ENCODE measurements at regions not wholly inside any gene's neighbourhood (a gene's known extent, or its start where the extent isn't known, plus 50 kb on each side); places are given as distances from the start of the nearest gene placed in this dataset.

GRCh38 chr9:124198331-124198730, 59.4 kb upstream of the NEK6 start:
- Histone ChIP-seq H3K36me3 (replicated peaks in 1 of 2; ENCODE audit: control insufficient read depth in 2 of 2, insufficient read depth in 2 of 2, low read length in 2 of 2) (no peaks in the 10 kb centered on the region), H3K79me1 (ENCODE audit: low read depth, low read length) (no peaks in the 10 kb centered on the region), H2BK15ac (ENCODE audit: low read length) (no peak overlapping the region), H2AFZ (ENCODE audit: low read length) (no peak overlapping the region), H3K4ac (ENCODE audit: low read length) (no peak overlapping the region), H3K14ac (ENCODE audit: low read length) (no peak overlapping the region), H3K27ac (replicated peaks; ENCODE audit: low read length) (no peak overlapping the region), H3K4me2 (ENCODE audit: insufficient read depth, low read length, poor library complexity, severe bottlenecking) (no peak overlapping the region), H4K8ac (ENCODE audit: low read depth, low read length) (no peak overlapping the region), H3K4me3 (ENCODE audit: low read length in 2 of 2) (no peak overlapping the region), H3K18ac (ENCODE audit: low read length) (no peak overlapping the region), H3K9ac (ENCODE audit: low read depth, low read length, poor library complexity) (no peak overlapping the region), H4K91ac (ENCODE audit: low read depth, low read length, poor library complexity) (no peak overlapping the region), H2BK5ac (ENCODE audit: low read length) (no peak overlapping the region), H3K9me3 (replicated peaks in 1 of 2; ENCODE audit: control insufficient read depth in 2 of 2, insufficient read depth in 1 of 2, low read depth in 1 of 2, low read length in 2 of 2) (no peaks in the 10 kb centered on the region), H2BK12ac (ENCODE audit: low read length) (no peak overlapping the region), H3K27me3 (ENCODE audit: control insufficient read depth in 3 of 3, insufficient read depth in 3 of 3, low read depth in 1 of 3, low read length in 3 of 3) (no peaks in the 10 kb centered on the region), H2BK120ac (ENCODE audit: low read depth, low read length) (no peak overlapping the region), H2AK5ac (ENCODE audit: low read depth, low read length) (no peak overlapping the region), H3K4me1 (ENCODE audit: control insufficient read depth in 2 of 2, insufficient read depth in 1 of 2, low read depth in 1 of 2, low read length in 2 of 2) (no peaks in the 10 kb centered on the region), H3K23ac (ENCODE audit: low read depth, low read length, poor library complexity) (no peak overlapping the region)
- no CpG with 5 or more reads among the region's 5 CpGs for WGBS, 2 donors (ENCODE audit: extremely low coverage in 2 of 2, insufficient read length in 2 of 2, insufficient replicate concordance in 1 of 2)
- no peak for DNase-seq (ENCODE audit: low spot score)

GRCh38 chr9:124198948-124199347, 58.8 kb upstream of the NEK6 start:
- Histone ChIP-seq H3K4ac (ENCODE audit: low read length) (no peak overlapping the region), H3K4me1 (ENCODE audit: control insufficient read depth in 2 of 2, insufficient read depth in 1 of 2, low read depth in 1 of 2, low read length in 2 of 2) (no peaks in the 10 kb centered on the region), H2AFZ (ENCODE audit: low read length) (no peak overlapping the region), H2AK5ac (ENCODE audit: low read depth, low read length) (no peak overlapping the region), H3K18ac (ENCODE audit: low read length) (no peak overlapping the region), H3K14ac (ENCODE audit: low read length) (no peak overlapping the region), H2BK12ac (ENCODE audit: low read length) (no peak overlapping the region), H3K23ac (ENCODE audit: low read depth, low read length, poor library complexity) (no peak overlapping the region), H3K4me2 (ENCODE audit: insufficient read depth, low read length, poor library complexity, severe bottlenecking) (no peak overlapping the region), H2BK120ac (ENCODE audit: low read depth, low read length) (no peak overlapping the region), H3K9ac (ENCODE audit: low read depth, low read length, poor library complexity) (no peak overlapping the region), H2BK15ac (ENCODE audit: low read length) (no peak overlapping the region), H4K91ac (ENCODE audit: low read depth, low read length, poor library complexity) (no peak overlapping the region), H4K8ac (ENCODE audit: low read depth, low read length) (no peak overlapping the region), H2BK5ac (ENCODE audit: low read length) (no peak overlapping the region), H3K9me3 (replicated peaks in 1 of 2; ENCODE audit: control insufficient read depth in 2 of 2, insufficient read depth in 1 of 2, low read depth in 1 of 2, low read length in 2 of 2) (no peaks in the 10 kb centered on the region), H3K27ac (replicated peaks; ENCODE audit: low read length) (no peak overlapping the region), H3K27me3 (ENCODE audit: control insufficient read depth in 3 of 3, insufficient read depth in 3 of 3, low read depth in 1 of 3, low read length in 3 of 3) (no peaks in the 10 kb centered on the region), H3K79me1 (ENCODE audit: low read depth, low read length) (no peaks in the 10 kb centered on the region), H3K36me3 (replicated peaks in 1 of 2; ENCODE audit: control insufficient read depth in 2 of 2, insufficient read depth in 2 of 2, low read length in 2 of 2) (no peaks in the 10 kb centered on the region), H3K4me3 (ENCODE audit: low read length in 2 of 2) (no peak overlapping the region)
- WGBS, 2 donors (ENCODE audit: extremely low coverage in 2 of 2, insufficient read length in 2 of 2, insufficient replicate concordance in 1 of 2) = no CpG with 5 or more reads among the region's 4 CpGs
- DNase-seq (ENCODE audit: low spot score) = no peak

- WGBS, 2 donors (ENCODE audit: extremely low coverage in 2 of 2, insufficient read length in 2 of 2, insufficient replicate concordance in 1 of 2) = no CpG with 5 or more reads among the region's 3 CpGs
- Histone ChIP-seq H2BK15ac (ENCODE audit: low read length) (no peak overlapping the region), H2BK5ac (ENCODE audit: low read length) (no peak overlapping the region), H3K36me3 (replicated peaks in 1 of 2; ENCODE audit: control insufficient read depth in 2 of 2, insufficient read depth in 2 of 2, low read length in 2 of 2) (no peaks in the 10 kb centered on the region), H3K14ac (ENCODE audit: low read length) (no peak overlapping the region), H3K79me1 (ENCODE audit: low read depth, low read length) (no peaks in the 10 kb centered on the region), H3K9ac (ENCODE audit: low read depth, low read length, poor library complexity) (no peak overlapping the region), H2BK120ac (ENCODE audit: low read depth, low read length) (no peak overlapping the region), H3K9me3 (replicated peaks in 1 of 2; ENCODE audit: control insufficient read depth in 2 of 2, insufficient read depth in 1 of 2, low read depth in 1 of 2, low read length in 2 of 2) (no peaks in the 10 kb centered on the region), H4K91ac (ENCODE audit: low read depth, low read length, poor library complexity) (no peak overlapping the region), H3K4ac (ENCODE audit: low read length) (no peak overlapping the region), H3K4me3 (ENCODE audit: low read length in 2 of 2) (no peak overlapping the region), H3K27me3 (ENCODE audit: control insufficient read depth in 3 of 3, insufficient read depth in 3 of 3, low read depth in 1 of 3, low read length in 3 of 3) (no peaks in the 10 kb centered on the region), H3K4me1 (ENCODE audit: control insufficient read depth in 2 of 2, insufficient read depth in 1 of 2, low read depth in 1 of 2, low read length in 2 of 2) (no peaks in the 10 kb centered on the region), H2AK5ac (ENCODE audit: low read depth, low read length) (no peak overlapping the region), H3K18ac (ENCODE audit: low read length) (no peak overlapping the region), H2BK12ac (ENCODE audit: low read length) (no peak overlapping the region), H3K23ac (ENCODE audit: low read depth, low read length, poor library complexity) (no peak overlapping the region), H2AFZ (ENCODE audit: low read length) (no peak overlapping the region), H4K8ac (ENCODE audit: low read depth, low read length) (no peak overlapping the region), H3K27ac (replicated peaks; ENCODE audit: low read length) (no peak overlapping the region), H3K4me2 (ENCODE audit: insufficient read depth, low read length, poor library complexity, severe bottlenecking) (no peak overlapping the region)
- no peak for DNase-seq (ENCODE audit: low spot score)
Observed at GRCh38 chr9:124199474-124199873, 58.3 kb upstream of the NEK6 start.

- no peak overlapping the region for H3K4me2 ChIP-seq (ENCODE audit: insufficient read depth, low read length, poor library complexity, severe bottlenecking)
- H3K79me1 ChIP-seq (ENCODE audit: low read depth, low read length) = no peaks in the 10 kb centered on the region
Observed at GRCh38 chr9:124202447-124202971, 55.2 kb upstream of the NEK6 start.

More at GRCh38 chr9:124202447-124202971, 55.2 kb upstream of the NEK6 start:
- no peak overlapping the region for H3K14ac ChIP-seq (ENCODE audit: low read length)
- H4K91ac ChIP-seq (ENCODE audit: low read depth, low read length, poor library complexity) = no peak overlapping the region
- WGBS, 2 donors (ENCODE audit: extremely low coverage in 2 of 2, insufficient read length in 2 of 2, insufficient replicate concordance in 1 of 2) = no CpG with 5 or more reads among the region's 5 CpGs
- no peak overlapping the region for H2AFZ ChIP-seq (ENCODE audit: low read length)
- no peak overlapping the region for H2BK15ac ChIP-seq (ENCODE audit: low read length)
- no peaks in the 10 kb centered on the region for H3K4me1 ChIP-seq (ENCODE audit: control insufficient read depth in 2 of 2, insufficient read depth in 1 of 2, low read depth in 1 of 2, low read length in 2 of 2)
- no peak overlapping the region for H3K23ac ChIP-seq (ENCODE audit: low read depth, low read length, poor library complexity)
- H2BK5ac ChIP-seq (ENCODE audit: low read length) = no peak overlapping the region
- H3K27ac ChIP-seq (replicated peaks; ENCODE audit: low read length) = no peak overlapping the region
- H2AK5ac ChIP-seq (ENCODE audit: low read depth, low read length) = no peak overlapping the region
- H3K4ac ChIP-seq (ENCODE audit: low read length) = no peak overlapping the region
- H2BK12ac ChIP-seq (ENCODE audit: low read length) = no peak overlapping the region
- H4K8ac ChIP-seq (ENCODE audit: low read depth, low read length) = no peak overlapping the region
- H2BK120ac ChIP-seq (ENCODE audit: low read depth, low read length) = no peak overlapping the region
- no peak overlapping the region for H3K18ac ChIP-seq (ENCODE audit: low read length)
- no peak overlapping the region for H3K4me3 ChIP-seq (ENCODE audit: low read length in 2 of 2)
- H3K27me3 ChIP-seq (ENCODE audit: control insufficient read depth in 3 of 3, insufficient read depth in 3 of 3, low read depth in 1 of 3, low read length in 3 of 3) = no peaks in the 10 kb centered on the region
- H3K9me3 ChIP-seq (replicated peaks in 1 of 2; ENCODE audit: control insufficient read depth in 2 of 2, insufficient read depth in 1 of 2, low read depth in 1 of 2, low read length in 2 of 2) = peaks cover 5 to 7% of the 10 kb centered on the region in 2 donors
- no peak overlapping the region for H3K9ac ChIP-seq (ENCODE audit: low read depth, low read length, poor library complexity)
- no peaks in the 10 kb centered on the region for H3K36me3 ChIP-seq (replicated peaks in 1 of 2; ENCODE audit: control insufficient read depth in 2 of 2, insufficient read depth in 2 of 2, low read length in 2 of 2)
- DNase-seq (ENCODE audit: low spot score) = no peak

All from neuronal stem cell (in vitro differentiated cells).